Chondrocyte (in vitro differentiated cells): ENCODE measurements at regions not wholly inside any gene's neighbourhood (a gene's known extent, or its start where the extent isn't known, plus 50 kb on each side); places are given as distances from the start of the nearest gene placed in this dataset.

Experiments used
- DNase-seq: peaks from one replicate; pipeline ENCODE4 v3.0.0; 2021; ENCODE audit warnings: mixed read lengths, low spot score
- H3K27ac Mint-ChIP-seq: one replicate; pipeline ENCODE4 v1.8.0; 2021; ENCODE audit warnings: mild to moderate bottlenecking, moderate library complexity, mixed read lengths; ENCODE audit not compliant: unreplicated experiment
- H3K27me3 Mint-ChIP-seq: 2 replicates; pipeline ENCODE4 v1.8.0; 2021; ENCODE audit warnings: low read depth, mixed read lengths
- H3K36me3 Mint-ChIP-seq: 2 replicates; pipeline ENCODE4 v1.8.0; 2021; ENCODE audit warnings: low read depth, mixed read lengths
- H3K4me1 Mint-ChIP-seq: 2 replicates; pipeline ENCODE4 v1.8.0; 2021; ENCODE audit warnings: low read depth, mild to moderate bottlenecking, mixed read lengths
- H3K4me3 Mint-ChIP-seq: one replicate; pipeline ENCODE4 v1.8.0; 2021; ENCODE audit warnings: mild to moderate bottlenecking, moderate library complexity, mixed read lengths; ENCODE audit not compliant: unreplicated experiment
- H3K9me3 Mint-ChIP-seq: 2 replicates; pipeline ENCODE4 v1.8.0; 2021; ENCODE audit warnings: low read depth, mixed read lengths
- TF ChIP-seq, protein P1 (sequence below): fragments of 200-600 bp; sonication (generic); IDR thresholded peaks from 2 replicates; pipeline ENCODE4 v1.5.0; 2021; ENCODE audit warnings: antibody characterized with exemption, mild to moderate bottlenecking, moderate library complexity

DNA sequence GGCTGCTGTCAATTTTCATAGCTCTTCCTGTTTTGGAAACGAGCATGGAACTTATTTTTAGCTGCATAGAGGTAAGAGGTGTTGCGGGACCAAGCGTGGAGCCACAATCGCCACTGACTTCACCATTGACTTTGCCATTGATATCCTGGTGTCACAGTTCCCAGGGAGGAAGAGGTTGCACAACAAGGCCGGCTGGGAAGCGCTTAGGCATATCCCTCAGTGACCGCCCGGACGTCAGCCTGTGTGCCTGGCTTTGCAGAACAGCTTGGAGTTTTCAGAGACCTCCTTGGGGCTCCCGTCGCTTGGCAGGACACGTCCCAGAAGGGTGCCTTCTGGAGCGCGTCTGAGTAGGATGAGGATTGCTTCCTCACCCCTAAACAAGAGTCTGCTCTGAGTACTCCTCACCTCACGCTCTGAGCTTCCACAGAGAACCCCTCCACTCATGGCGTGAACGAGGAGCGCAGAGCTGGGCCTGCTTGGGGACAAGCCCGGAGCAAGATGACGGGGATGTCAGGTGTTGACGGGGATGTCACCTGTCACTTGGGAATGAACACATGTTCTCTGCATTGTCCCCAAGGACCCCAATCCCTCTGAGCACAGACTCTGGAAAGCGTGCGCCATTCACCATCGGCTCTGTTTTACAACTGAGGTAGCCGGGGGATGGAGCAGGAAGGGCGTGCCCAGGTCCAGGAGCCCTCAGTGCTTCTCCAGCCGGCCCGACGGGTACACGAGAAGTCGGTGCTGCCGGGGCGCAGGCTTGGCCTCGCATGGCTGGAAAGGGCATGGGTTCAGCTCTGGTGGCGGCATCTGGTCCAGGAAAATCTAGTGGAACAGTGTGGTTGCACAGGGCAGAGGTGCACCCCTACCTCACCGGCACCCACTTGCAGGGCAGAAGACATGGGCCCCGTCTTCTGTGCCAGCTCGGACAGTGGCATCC is 192.3 kb upstream of the SHH start:
- peaks cover 21% of the 10 kb centered on the region for H3K9me3 Mint-ChIP-seq
- DNase-seq, result no peak
- H3K27ac Mint-ChIP-seq, result no peak overlapping the region
- no peaks in the 10 kb centered on the region for H3K4me1 Mint-ChIP-seq
- H3K4me3 Mint-ChIP-seq, result no peak overlapping the region
- H3K27me3 Mint-ChIP-seq, result peaks cover 10% of the 10 kb centered on the region
- TF ChIP-seq, protein P1, sequence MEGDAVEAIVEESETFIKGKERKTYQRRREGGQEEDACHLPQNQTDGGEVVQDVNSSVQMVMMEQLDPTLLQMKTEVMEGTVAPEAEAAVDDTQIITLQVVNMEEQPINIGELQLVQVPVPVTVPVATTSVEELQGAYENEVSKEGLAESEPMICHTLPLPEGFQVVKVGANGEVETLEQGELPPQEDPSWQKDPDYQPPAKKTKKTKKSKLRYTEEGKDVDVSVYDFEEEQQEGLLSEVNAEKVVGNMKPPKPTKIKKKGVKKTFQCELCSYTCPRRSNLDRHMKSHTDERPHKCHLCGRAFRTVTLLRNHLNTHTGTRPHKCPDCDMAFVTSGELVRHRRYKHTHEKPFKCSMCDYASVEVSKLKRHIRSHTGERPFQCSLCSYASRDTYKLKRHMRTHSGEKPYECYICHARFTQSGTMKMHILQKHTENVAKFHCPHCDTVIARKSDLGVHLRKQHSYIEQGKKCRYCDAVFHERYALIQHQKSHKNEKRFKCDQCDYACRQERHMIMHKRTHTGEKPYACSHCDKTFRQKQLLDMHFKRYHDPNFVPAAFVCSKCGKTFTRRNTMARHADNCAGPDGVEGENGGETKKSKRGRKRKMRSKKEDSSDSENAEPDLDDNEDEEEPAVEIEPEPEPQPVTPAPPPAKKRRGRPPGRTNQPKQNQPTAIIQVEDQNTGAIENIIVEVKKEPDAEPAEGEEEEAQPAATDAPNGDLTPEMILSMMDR, result no peak
- H3K36me3 Mint-ChIP-seq, result no peaks in the 10 kb centered on the region

DNA sequence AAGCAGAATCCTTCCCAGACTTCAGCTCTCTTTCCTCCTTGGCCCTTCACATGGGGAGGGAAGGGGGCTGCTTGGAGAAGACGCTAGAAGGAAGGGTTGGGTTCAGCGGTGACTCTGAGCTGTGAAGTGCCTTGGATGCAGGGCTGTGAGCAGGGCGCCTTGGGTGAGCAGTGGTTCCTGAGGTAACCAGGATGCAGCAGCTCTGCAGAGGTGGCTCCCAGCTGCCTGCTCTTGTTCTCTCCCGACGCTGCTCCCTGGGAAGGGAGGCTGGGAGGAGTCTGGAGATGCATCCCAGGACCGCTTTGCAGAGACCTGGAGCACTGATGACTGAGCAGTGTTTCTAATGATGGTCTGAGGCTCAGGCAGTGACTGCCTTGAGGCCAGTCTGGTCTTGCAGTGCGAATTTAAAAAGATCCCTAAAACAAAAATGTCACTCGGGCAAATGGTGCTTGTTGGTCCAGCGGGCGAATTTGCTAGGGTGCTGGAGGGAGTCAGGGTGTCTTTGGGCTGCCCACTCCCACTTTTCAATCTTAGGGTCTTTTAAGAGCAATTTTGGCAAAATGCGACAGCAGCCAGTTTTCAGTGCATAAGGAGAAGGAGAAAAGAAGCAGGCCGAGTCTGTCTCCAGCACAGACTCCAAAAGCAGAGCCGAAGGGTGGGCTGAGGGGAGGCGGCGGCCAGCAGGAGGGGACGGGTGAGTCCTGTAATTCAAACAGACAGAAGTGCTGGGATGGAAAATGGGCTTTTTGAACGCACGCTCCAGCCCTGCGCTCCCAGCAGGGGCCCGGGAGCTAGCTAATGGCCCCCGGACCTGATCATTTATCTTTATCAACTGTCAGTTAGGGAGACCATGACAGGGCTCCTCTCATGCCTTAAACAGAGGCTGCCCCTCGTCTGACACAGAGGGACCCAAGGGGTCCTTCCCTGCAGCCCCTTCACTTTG is 191.2 kb upstream of the SHH start:
- TF ChIP-seq, protein P1, result no peak
- no peak overlapping the region for H3K27ac Mint-ChIP-seq
- H3K4me1 Mint-ChIP-seq, result no peaks in the 10 kb centered on the region
- DNase-seq, result no peak
- peaks cover 7% of the 10 kb centered on the region for H3K27me3 Mint-ChIP-seq
- H3K4me3 Mint-ChIP-seq, result no peak overlapping the region
- peaks cover 14% of the 10 kb centered on the region for H3K9me3 Mint-ChIP-seq
- H3K36me3 Mint-ChIP-seq, result no peaks in the 10 kb centered on the region

- Mint-ChIP-seq H3K36me3 (no peaks in the 10 kb centered on the region), H3K27me3 (peaks cover 7% of the 10 kb centered on the region), H3K4me1 (no peaks in the 10 kb centered on the region), H3K4me3 (no peak overlapping the region), H3K27ac (no peak overlapping the region), H3K9me3 (peaks cover 6% of the 10 kb centered on the region)
- no peak for DNase-seq
- TF ChIP-seq, protein P1, result no peak
These were observed 190.3 kb upstream of the SHH start for GRCh38 chr7:156002362-156003066.

DNA sequence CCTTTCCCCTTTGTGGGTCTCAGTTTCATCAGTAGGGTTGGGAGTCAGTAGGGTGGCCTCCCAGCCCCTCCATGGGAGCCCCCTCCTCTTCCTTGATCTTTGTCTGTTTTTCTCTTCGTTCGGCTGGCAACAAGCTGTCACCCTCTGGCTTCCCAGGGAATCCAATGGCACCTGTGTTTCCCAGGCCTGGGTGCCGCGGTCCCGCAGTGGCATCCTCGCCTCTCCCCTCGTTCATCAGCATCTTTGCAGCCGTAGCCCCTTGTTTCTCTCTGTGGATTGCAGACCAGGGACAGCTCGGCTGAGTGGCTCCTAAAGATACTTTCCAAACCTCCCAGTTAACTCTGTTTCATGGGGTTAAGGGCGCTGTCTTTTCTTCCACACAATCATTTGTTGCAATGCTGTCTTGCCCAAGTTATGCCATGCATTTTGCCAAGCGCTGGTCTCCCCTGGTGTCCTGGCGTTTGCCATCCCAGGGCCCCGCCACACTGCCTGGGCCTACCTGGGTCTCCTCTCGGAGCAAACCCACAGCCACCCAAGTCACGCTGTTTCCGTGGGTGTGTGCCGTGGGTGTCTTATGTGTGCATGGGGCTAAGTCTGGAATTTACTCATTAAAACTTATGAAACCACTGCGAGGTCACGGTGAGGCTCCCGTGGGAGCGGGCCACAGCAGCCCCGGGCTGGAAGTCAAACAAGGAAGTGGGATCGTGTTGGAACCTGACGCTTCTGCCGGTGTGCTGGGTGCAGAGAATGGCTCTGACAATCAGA is 189.4 kb upstream of the SHH start:
- H3K36me3 Mint-ChIP-seq, result no peaks in the 10 kb centered on the region
- H3K4me3 Mint-ChIP-seq, result no peak overlapping the region
- peaks cover 7% of the 10 kb centered on the region for H3K27me3 Mint-ChIP-seq
- no peak overlapping the region for H3K27ac Mint-ChIP-seq
- TF ChIP-seq, protein P1, result no peak
- no peak for DNase-seq
- H3K9me3 Mint-ChIP-seq, result no peaks in the 10 kb centered on the region
- H3K4me1 Mint-ChIP-seq, result no peaks in the 10 kb centered on the region
